HEK293T (cell line): ENCODE measurements at regions not wholly inside any gene's neighbourhood (a gene's known extent, or its start where the extent isn't known, plus 50 kb on each side); places are given as distances from the start of the nearest gene placed in this dataset.

ENCODE experiments used
- CTCF ChIA-PET: fragments of 350-600 bp; formaldehyde crosslinking; extraction: SDS; loops from one replicate; lab custom pipeline; 2021; ENCODE audit warnings: antibody characterized with exemption, inconsistent platforms; lab: Yijun Ruan, JAX
- POLR2A ChIA-PET: fragments of 350-600 bp; formaldehyde crosslinking; extraction: SDS; loops from one replicate; lab custom pipeline; 2020; ENCODE audit warnings: antibody characterized with exemption, inconsistent platforms; lab: Yijun Ruan, JAX
- DNase-seq: peaks from one replicate; pipeline ENCODE4 v3.0.0; 2012; ENCODE audit warnings: mixed read lengths; ENCODE audit errors: extremely low spot score
- ARNT ChIP-seq: fragments of 450-650 bp; IDR thresholded peaks from 2 replicates; pipeline ENCODE4 v1.6.1; 2017; ENCODE audit warnings: mild to moderate bottlenecking
- BHLHE40 ChIP-seq: fragments of 450-650 bp; IDR thresholded peaks from 2 replicates; pipeline ENCODE4 v1.6.1; 2016; ENCODE audit warnings: mild to moderate bottlenecking, moderate library complexity, borderline replicate concordance
- CTBP1 ChIP-seq: fragments of 450-650 bp; IDR thresholded peaks from 2 replicates; pipeline ENCODE4 v1.6.1; 2016; ENCODE audit warnings: borderline replicate concordance
- ELF4 ChIP-seq: fragments of 450-650 bp; IDR thresholded peaks from 2 replicates; pipeline ENCODE4 v1.6.1; 2017; ENCODE audit warnings: antibody characterized with exemption
- FOXA1 ChIP-seq: fragments of 450-650 bp; IDR thresholded peaks from 2 replicates; pipeline ENCODE4 v1.6.1; 2016; ENCODE audit warnings: mild to moderate bottlenecking
- FOXK2 ChIP-seq: fragments of 450-650 bp; IDR thresholded peaks from 2 replicates; pipeline ENCODE4 v1.6.1; 2016; ENCODE audit warnings: mild to moderate bottlenecking
- FOXM1 ChIP-seq: fragments of 450-650 bp; IDR thresholded peaks from 2 replicates; pipeline ENCODE4 v1.6.1; 2017; ENCODE audit warnings: mild to moderate bottlenecking, borderline replicate concordance
- HDGF ChIP-seq: fragments of 450-650 bp; IDR thresholded peaks from 2 replicates; pipeline ENCODE4 v1.6.1; 2017; ENCODE audit warnings: antibody characterized with exemption, borderline replicate concordance
- L3MBTL2 ChIP-seq: fragments of 450-650 bp; conservative IDR thresholded peaks from 2 replicates; pipeline ENCODE4 v1.6.1; 2016; ENCODE audit warnings: mild to moderate bottlenecking
- LEF1 ChIP-seq: fragments of 450-650 bp; IDR thresholded peaks from 2 replicates; pipeline ENCODE4 v1.6.1; 2017; ENCODE audit warnings: mild to moderate bottlenecking, borderline replicate concordance
- NFRKB ChIP-seq: fragments of 450-650 bp; IDR thresholded peaks from 2 replicates; pipeline ENCODE4 v1.6.1; 2016; ENCODE audit warnings: mild to moderate bottlenecking, moderate library complexity
- SP1 ChIP-seq: fragments of 450-650 bp; IDR thresholded peaks from 2 replicates; pipeline ENCODE4 v1.6.1; 2017
- SUZ12 ChIP-seq: fragments of 450-650 bp; IDR thresholded peaks from 2 replicates; pipeline ENCODE4 v1.6.1; 2016; ENCODE audit warnings: mild to moderate bottlenecking
- TARDBP ChIP-seq: fragments of 450-650 bp; IDR thresholded peaks from 2 replicates; pipeline ENCODE4 v1.6.1; 2016
- ZNF384 ChIP-seq: fragments of 450-650 bp; IDR thresholded peaks from 2 replicates; pipeline ENCODE4 v1.6.1; 2016
- TF ChIP-seq, protein P1 (sequence below): fragments of 450-650 bp; IDR thresholded peaks from 2 replicates; pipeline ENCODE4 v1.6.1; 2016

DNA sequence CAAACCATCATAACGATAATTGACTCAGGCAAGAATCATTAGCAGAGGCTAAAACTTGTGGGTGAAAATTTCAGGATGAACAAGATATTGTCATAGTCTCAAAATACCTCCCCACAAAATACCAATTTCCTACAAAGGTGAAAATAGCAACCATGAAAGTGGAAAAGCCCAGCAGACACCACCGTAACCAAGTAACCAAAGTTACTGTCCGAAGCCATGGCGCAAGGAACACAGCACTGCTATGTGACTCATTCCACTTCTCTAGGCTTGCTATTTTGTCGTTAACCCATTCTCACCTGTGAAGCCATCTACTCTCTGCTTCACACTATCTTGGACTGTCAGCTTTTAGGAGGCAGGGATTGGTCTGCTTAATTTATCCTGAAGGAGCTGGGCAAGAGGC is 113.8 kb upstream of the CACUL1 start:
- no peak for DNase-seq
- POLR2A ChIA-PET, result no interaction called here
- CTCF ChIA-PET, result no interaction called here
- TF ChIP-seq FOXM1, result no peak
- no peak for TF ChIP-seq L3MBTL2
- TF ChIP-seq SP1, result no peak
- no peak for TF ChIP-seq BHLHE40
- no peak for TF ChIP-seq LEF1
- TF ChIP-seq ZNF384, result no peak

DNA sequence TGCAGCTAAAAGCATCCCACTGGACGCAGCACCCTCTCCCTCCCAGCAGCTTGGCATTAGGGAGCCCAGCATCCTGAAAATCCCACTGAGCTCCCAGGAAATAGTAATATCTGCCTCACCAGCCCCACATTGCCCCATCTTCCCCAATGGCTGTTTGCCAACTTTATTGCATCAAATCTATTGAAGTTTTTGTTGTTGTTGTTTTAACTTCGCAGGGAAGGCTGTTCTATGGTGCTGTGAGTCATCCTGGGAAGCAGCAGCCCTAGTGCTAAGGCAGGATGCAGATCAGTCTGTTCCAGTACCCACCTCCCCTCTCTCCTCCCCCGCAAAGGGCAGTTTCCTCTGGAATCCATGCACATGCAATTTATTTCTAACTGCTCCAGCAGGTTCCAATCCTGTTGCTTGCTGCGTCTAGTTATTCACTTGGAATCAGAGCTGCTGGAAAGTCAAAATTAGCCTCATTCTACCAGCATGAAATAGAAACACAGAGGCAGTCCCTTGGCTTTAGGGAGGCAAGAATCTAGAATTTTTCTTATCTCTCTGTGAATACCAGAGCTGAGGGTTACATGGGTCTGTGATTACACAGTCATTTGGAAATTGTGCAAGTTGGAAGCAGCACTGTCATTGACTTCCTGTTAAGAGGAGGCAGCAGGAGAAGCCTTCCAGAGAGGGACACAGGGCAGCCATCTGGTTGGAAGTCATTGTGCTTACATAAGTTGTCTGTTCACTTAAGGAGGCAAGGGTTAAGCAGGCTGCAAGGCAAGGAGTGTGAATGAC is 115.9 kb upstream of the CACUL1 start:
- CTCF ChIA-PET, result interaction anchor here (0.6 kb wide), 1 partner anchor 10 kb away, joined by 3 read pairs; no protein-coding TSS in a partner anchor
- peak; percentile 35 for DNase-seq
- POLR2A ChIA-PET, result no interaction called here
- no peak for TF ChIP-seq CTBP1
- no peak for TF ChIP-seq SP1
- no peak for TF ChIP-seq L3MBTL2
- TF ChIP-seq, protein P1, sequence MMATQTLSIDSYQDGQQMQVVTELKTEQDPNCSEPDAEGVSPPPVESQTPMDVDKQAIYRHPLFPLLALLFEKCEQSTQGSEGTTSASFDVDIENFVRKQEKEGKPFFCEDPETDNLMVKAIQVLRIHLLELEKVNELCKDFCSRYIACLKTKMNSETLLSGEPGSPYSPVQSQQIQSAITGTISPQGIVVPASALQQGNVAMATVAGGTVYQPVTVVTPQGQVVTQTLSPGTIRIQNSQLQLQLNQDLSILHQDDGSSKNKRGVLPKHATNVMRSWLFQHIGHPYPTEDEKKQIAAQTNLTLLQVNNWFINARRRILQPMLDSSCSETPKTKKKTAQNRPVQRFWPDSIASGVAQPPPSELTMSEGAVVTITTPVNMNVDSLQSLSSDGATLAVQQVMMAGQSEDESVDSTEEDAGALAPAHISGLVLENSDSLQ, result no peak
- TF ChIP-seq ZNF384, result no peak
- no peak for TF ChIP-seq ARNT

DNA sequence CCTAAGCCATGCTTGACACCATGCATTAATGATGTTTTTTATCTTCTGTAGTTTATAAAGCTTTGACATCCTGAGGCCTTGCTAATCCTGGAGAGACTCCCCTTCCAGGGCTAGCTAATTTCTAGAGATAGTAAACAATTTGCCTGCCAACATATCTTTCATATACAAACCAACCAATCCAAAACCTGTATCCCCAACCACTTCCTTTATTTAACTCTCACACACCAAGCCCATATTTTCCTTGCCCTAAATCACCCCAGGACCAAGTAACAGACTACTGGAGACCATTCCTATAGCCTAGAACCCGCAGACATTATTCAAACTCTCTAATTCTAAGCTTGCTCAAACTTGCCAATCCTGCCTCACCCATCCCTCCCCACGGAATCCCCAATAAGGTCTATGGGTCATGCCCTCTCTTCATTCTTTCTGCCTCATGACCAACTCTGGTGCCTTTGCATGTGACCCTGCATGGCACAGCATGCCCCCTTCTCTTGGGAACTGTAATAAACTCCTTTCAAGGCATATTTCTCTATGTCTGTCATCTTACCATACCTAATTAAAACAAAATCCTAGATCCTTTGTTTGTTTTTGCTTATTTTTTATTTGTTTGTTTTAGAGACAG is 116.6 kb upstream of the CACUL1 start:
- no peak for DNase-seq
- no peak for TF ChIP-seq LEF1
- no peak for TF ChIP-seq FOXA1
- TF ChIP-seq, protein P1, result no peak
- no peak for TF ChIP-seq CTBP1
- TF ChIP-seq FOXK2, result no peak
- no peak for TF ChIP-seq HDGF
- TF ChIP-seq SP1, result no peak
- no peak for TF ChIP-seq TARDBP
- no peak for TF ChIP-seq ZNF384
- TF ChIP-seq ELF4, result no peak
- no peak for TF ChIP-seq SUZ12
- TF ChIP-seq FOXM1, result no peak
- no peak for TF ChIP-seq L3MBTL2
- no peak for TF ChIP-seq BHLHE40
- CTCF ChIA-PET, result no interaction called here
- POLR2A ChIA-PET, result no interaction called here

DNA sequence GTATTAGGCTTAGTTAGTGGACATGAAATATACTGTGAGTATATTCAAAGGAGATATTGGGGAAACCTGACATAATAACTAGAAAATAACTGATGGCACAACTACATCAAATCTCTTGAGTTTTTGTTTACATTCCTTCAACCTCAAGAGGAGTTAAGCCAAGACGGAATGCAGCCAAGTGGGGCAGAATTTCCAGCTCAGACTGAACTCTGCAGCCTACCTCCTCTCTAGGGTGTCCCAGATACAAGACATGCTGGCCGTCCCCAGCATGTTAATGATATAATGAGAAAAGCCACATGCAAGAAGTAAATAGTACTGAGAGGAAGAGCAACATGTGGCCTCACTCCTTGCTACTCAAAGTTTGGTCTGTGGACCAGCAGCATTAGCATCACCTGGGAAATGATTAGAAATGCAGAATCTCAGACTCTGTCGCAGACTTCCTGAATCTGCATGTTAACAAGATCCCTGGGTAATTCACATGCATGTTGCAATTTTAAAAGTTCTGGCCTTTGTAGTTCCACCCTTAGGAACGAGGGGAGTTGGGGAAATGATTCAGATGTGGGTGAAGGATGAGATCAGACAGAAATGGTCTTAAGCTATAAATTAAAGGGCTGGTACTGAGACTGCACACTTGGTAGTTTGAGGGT is 118.4 kb upstream of the CACUL1 start:
- POLR2A ChIA-PET, result no interaction called here
- no peak for DNase-seq
- CTCF ChIA-PET, result no interaction called here
- TF ChIP-seq NFRKB (no peak), HDGF (no peak), FOXM1 (no peak), CTBP1 (no peak), FOXA1 (no peak), BHLHE40 (no peak), ARNT (no peak), L3MBTL2 (no peak), ZNF384 (no peak), SP1 (no peak), LEF1 (no peak), SUZ12 (no peak)
- TF ChIP-seq, protein P1, result no peak

DNA sequence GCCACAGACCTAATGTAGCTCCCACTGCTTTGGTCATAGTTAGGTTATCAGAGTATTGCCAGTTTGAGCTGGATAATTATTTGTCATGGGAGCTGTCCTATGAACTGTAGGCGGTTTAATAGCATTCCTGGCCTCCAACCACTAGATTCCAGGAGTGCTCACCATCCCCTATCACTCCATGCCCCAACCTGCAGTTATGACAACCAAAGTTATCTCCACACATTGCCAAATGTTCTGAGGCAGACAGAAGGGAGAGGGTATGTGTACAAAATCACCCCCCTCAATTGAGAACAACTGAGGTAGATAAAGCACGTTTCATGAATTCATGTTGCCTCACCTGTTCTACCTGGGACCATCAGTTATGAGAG is 119.0 kb upstream of the CACUL1 start:
- POLR2A ChIA-PET, result no interaction called here
- DNase-seq, result no peak
- CTCF ChIA-PET, result no interaction called here
- no peak for TF ChIP-seq FOXA1
- no peak for TF ChIP-seq LEF1
- TF ChIP-seq, protein P1, result no peak
- TF ChIP-seq NFRKB, result no peak
- no peak for TF ChIP-seq ARNT
- no peak for TF ChIP-seq L3MBTL2
- no peak for TF ChIP-seq TARDBP
- TF ChIP-seq CTBP1, result no peak
- TF ChIP-seq SP1, result no peak

DNA sequence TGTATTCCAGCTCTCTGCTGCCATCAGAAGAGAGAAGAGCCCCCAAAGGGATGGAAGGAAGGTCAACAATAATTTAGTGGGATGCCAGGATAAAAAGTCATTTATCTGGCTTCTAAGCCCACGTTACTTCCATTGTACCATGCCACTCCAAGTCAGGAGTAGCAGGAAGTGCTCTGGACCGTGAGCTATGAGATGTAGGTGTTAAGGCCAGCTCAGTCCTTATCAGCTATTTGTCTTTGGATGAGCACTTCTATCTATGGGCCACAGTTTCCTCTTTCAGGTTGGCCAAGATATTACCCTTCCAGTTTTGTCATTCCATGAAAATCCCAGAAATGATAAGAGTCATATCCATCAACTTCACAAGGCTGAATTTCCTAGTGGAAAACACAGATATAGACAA is 119.4 kb upstream of the CACUL1 start:
- no peak for TF ChIP-seq SUZ12
- TF ChIP-seq NFRKB, result no peak
- no peak for TF ChIP-seq HDGF
- TF ChIP-seq LEF1, result no peak
- TF ChIP-seq ARNT, result no peak
- TF ChIP-seq, protein P1, result no peak
- DNase-seq, result no peak
- ChIA-PET POLR2A (no interaction called here), CTCF (no interaction called here)
